ENCODE measurements at regions not wholly inside any gene's neighbourhood (a gene's known extent, or its start where the extent isn't known, plus 50 kb on each side); places are given as distances from the start of the nearest gene placed in this dataset.

DNA sequence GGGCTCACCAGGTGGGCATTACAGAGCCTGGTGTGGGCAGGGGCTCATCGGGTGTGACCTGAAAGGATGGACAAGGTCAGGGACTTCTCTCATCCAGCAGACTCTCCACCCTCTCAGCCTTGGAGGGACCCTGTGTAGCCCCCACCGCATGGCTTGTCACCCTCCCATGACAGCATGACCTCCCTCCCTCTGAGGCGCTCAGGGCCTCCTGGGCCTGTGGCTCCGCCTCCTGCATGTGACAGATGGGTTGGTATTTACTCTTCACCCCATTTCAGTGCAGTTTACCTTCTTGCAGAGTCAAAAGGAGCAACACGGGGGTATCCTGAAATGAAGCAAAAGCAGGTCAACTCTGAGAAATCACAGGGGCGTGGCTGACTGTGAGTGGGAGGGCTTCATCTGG, 298.6 kb upstream of the AJAP1 start:
- DNase-seq = no peak

DNA sequence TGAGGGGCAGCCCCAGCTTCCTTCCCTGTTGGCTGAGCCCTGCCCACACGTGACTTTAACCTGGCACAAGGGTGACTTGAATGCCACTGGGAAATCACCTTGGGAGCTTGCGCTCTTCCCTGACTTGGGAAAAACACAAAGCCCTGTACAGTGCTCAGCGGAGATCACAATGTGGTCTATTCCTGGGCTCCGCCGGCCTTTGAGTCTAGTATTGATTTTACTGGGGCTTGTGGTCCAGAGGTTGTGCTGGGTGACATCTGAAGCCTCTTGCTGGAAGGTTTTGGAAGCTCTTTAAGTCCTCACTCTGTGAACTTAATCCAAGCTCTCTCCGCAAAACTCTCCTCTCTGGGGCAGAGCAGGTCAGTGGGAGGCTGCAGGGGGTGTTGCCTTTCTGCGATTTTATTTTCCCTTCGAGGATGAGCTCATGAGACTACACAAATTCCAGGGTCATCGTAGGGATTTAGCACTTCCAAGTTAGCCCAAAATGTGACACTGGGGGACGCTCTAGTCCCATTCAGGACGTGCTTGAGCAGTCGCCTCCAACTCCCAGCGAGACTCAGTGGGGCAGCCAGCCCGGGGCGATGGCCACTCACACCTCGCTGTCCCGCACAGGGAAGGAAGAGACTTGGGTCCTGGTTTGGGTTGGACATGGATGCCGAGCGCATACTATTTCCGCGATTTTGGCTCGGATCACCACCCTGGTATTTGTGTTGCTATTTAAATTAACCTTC, 291.9 kb upstream of the AJAP1 start:
- DNase-seq = no peak

DNA sequence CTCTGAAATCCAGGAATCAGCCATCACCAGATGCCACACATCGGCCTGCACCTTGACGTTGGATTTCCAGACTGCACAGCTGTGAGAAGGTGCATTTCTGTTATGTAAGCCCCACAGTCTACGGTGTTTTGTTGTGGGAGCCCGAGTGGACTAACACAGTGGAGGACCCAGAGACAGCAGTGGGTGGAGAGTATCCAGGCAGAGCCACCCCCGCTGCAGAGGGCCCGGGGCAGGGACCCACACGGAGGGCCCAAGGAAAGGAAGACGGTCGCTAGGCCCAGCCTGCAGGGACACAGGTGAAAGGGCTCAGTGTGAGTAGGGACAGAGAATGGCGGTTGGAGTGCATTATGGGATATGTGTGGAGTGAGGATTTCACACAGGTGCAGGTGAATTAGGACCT, 288.3 kb upstream of the AJAP1 start:
- no peak for DNase-seq

DNA sequence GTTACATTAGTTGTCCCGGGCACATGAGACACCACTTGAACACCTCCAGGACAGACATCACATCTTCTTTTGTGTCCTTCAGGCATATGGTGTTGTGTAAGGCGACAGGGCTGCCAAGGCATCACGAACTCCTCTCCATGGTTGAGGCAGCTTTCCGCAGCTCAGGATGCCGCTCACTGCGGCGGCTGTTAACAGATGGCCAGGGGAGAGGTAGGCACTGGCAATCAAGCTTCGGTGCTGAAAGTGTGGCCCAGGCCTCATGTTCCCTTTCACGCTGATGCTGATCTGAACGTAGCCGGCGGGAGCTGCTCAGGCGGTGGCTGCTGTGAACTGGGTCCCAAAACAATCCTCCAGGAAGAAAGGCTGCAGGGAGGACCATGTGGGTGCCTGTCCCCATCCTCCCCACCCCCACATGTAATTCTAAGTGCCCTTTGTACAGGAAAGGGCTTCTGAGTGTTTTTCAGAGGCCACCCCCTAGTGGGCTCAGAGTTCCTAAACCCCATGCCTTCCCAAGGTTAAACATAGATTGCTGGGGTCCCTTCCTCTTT, 287.1 kb upstream of the AJAP1 start:
- no peak for DNase-seq

- DNase-seq = no peak
Observed at GRCh38 chr1:4369335-4369734, 285.1 kb upstream of the AJAP1 start.

DNA sequence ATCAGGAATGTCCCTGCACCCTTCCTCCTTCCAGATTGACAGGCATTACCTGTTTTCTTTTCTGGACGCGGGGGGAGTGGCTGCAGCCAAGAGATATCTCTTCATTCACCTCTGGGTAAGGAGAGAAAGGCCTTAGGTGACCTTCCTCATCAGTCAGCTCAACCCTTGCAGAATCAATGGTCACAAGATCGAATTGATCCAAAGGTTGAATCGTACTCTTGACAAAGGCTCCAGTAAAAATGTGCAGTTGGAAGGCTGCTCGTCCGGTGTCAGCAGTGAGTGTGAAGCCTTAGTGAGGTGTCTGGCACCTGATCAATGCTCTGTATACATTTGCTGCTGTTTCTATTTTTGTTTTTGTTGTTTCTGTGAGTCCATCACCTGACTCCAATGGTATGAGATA, 282.6 kb upstream of the AJAP1 start:
- DNase-seq = no peak

GRCh38 chr1:4375812-4376211, 278.6 kb upstream of the AJAP1 start:
- DNase-seq = no peak

DNA sequence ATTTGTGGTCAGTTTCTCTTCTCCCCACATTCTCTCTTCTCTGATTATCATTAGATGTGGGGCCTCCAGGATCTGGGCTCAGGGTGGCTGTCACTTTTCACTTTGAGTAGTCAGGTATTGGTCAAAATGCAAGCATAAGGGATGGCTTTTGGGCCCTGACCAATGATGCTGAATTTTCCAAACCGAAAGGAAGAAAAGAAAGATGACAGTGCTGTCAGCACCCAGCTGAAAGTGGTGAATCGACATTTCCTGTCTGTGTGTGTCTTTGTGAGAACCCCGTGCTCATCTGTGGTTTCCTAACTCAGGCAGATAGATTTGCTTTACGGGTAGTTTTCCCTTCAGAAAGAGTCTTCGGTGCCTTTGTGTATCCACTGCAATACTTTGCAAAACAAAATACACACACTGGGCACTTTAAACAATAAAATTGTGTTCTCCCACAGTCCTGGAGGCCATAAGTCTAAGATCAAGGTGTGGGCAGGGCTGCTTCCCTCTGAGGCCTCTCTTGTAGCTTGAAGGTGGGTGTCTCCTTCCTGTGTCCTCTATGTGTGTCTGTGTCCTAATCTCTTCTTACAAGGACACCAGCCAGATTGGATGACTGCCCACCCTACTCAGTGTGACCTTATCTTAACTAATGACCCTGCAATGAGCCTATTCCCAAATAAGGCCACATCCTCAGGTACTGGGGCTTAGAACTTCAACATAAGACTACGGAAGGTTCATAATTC, 274.8 kb upstream of the AJAP1 start:
- no peak for DNase-seq

GRCh38 chr1:4380564-4381168, 273.7 kb upstream of the AJAP1 start:
- DNase-seq = no peak

- DNase-seq = no peak
Observed at GRCh38 chr1:4393191-4393590, 261.2 kb upstream of the AJAP1 start.

DNA sequence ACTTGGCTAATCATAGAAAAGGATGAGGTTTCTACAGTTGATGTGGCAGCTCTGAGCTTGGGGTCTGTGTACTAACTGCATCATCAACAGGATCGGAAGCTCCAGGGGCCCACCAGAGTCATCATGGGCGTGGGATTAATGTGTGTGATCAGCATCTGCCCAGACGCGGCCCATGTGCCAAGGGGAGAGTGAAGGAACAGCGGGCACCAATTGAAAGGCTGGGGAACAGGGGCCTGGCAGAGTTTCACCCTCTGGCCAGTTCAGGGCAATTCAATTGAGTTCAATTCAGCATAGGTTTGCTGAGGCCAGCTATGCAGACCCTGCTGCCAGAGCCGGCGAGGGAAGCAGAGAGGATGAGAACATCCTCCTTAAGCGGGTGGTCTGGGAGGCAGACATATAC, 260.0 kb upstream of the AJAP1 start:
- peak in 13 of 56 donors; percentile 4 to 57 (median 17) for DNase-seq

GRCh38 chr1:4395158-4395557, 259.3 kb upstream of the AJAP1 start:
- DNase-seq = no peak

DNA sequence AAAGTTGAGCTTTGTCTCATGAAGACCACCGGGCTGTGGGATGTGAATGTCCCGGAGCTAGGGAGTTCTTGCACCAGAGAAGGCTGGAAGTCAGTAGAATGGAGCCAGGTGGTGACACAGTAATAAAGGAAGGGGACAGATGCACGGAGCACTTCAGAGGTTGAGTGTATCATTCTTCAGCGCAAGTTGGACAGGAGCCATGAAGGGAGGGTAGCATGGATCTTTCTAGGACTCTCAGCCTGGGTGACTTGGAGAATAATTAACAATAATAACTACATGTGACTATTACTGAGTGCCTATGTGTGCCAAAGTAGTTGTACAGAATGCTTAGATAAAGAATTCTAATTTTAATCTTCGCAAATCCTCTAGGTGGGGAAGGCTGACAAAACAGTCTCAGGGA, 258.7 kb upstream of the AJAP1 start:
- DNase-seq = no peak

- peak in 16 of 56 donors; percentile 1 to 35 (median 10) for DNase-seq
Observed at GRCh38 chr1:4396551-4396950, 257.9 kb upstream of the AJAP1 start.

GRCh38 chr1:4397196-4397595, 257.2 kb upstream of the AJAP1 start:
- DNase-seq = peak in 30 of 56 donors; percentile 5 to 68 (median 18)

- no peak for DNase-seq
Observed at GRCh38 chr1:4402032-4402431, 252.4 kb upstream of the AJAP1 start.

DNA sequence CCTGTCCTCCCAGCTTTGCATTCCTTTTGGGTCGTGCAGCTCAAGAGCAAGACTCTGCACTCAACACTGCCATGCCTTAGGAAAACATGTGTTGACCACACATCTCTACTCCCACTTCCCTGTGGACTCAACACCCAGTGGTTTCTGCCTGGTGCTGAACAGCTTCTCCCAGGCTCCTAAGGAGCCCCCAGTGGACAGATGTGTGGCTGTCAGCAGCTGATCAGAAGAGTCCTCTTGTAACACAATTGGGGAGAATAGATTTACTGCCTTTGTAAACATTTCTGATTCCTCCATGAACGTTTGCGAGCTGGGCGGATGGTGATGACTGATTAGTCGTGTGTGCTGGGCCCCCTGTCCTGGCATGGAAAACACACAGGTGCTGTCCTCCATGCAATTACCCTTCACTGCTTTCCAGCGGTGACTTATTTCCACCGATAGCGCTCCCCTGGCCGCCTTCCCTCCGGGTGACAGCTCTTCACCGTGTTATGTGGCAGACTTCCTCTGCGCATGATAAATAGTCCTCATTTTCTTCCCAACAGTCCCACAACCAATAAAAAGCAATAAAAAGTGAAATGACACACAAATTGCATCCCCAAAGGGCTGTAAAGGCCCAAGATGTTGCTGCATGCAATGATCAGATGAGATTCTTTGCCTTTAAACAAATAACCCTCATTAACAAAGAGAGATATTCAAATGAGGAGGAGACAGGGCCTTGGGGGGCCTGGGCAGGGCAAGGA, 249.4 kb upstream of the AJAP1 start:
- DNase-seq = no peak

DNA sequence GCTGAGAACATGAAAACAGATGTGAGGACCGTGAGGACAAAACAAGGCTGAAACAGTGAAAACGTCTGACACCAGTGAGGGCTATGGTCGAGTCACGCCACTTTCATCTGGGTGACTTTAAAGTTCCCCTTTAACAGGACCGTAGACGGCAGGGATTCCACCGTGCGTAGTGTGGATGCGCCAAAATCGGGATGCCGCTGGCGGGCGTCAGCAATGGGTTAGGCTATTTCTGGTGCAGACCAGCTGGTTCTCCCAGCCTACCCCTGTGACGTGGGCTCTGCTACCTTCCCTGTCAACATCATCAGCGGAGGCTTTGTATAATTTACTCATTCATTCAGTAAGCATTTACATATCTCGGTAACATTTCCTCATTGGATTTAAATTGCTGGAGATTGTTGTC, 246.6 kb upstream of the AJAP1 start:
- DNase-seq = no peak

DNA sequence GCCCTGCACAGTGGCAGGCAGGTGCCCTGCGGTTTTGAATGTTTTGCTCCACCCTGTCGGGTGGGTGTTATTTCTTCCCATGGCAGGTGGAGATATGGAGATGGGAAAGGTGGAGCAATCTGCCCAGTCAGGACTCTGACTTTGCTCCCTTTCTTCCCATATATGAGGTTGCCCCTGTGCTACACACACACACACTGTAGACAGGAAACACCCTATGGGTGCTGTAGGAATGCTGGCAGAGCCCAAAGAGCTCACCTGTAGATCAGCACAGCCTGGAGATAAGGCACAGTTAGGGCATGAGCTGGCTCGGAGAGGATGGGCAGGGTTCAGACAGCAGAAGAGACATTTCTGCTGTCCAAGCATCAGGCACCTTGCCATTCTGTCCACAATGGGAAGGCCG, 246.0 kb upstream of the AJAP1 start:
- no peak for DNase-seq

GRCh38 chr1:4411862-4412261, 242.5 kb upstream of the AJAP1 start:
- DNase-seq = no peak

DNA sequence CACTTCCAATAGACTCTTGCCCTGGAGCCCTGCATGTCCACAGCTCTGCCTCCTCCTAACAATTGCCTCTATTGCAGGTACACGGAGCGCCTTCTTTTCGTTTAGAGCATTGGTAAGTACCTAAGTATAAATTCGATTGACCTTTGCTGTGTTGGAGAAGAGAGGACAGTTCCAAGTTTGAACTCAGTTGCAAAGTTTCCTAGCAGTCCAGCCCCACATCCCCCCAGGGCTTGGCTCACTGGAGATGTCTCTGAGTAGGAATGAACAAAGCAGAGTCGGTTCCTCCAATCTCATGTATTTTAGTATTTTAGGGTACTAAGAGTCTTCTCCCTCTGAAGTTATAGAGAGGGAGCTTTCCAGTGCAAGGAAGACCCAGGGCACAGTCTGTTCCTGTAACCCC, 238.9 kb upstream of the AJAP1 start:
- DNase-seq = no peak

DNA sequence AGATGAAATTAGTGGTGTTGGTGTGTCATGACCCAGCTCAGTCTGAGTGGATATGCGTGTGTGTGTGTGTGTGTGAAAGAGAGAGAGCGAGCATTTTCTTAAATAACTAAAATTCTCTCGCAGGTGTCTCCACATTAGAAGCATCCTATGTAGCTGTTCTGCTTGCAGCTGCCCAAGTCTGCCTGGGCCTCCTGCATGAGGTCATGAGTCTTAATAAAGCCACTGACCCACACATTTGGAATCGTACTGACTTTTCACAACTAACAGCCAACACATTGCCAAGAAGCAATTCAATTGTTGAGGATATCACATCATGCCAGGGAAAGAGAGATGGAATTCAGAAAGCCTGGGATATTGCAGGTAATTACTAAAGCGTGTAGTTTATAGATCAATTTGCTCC, 238.2 kb upstream of the AJAP1 start:
- DNase-seq = no peak

Measured in nucleus accumbens (tissue), 56 donors.